H9 (cell line): ENCODE measurements at regions not wholly inside any gene's neighbourhood (a gene's known extent, or its start where the extent isn't known, plus 50 kb on each side); places are given as distances from the start of the nearest gene placed in this dataset.

Experiments
- DNase-seq: peaks from one replicate; pipeline ENCODE4 v3.0.0-alpha.2; 2017
- H2AFZ ChIP-seq: one replicate; pipeline ENCODE4 v1.6.1; 2013; ENCODE audit warnings: mild to moderate bottlenecking, low read length, control low read depth, moderate library complexity
- H2AK5ac ChIP-seq: 2 replicates; pipeline ENCODE4 v1.6.1; 2013; ENCODE audit warnings: low read length, control low read depth, mixed read lengths; ENCODE audit not compliant: insufficient read length
- H2BK120ac ChIP-seq: one replicate; pipeline ENCODE4 v1.6.1; 2013; ENCODE audit warnings: low read depth, mild to moderate bottlenecking, low read length, control low read depth, inconsistent platforms; ENCODE audit not compliant: poor library complexity, severe bottlenecking
- H2BK12ac ChIP-seq: 2 replicates; pipeline ENCODE4 v1.6.1; 2013; ENCODE audit warnings: low read length, control low read depth, mixed read lengths, low read depth; ENCODE audit not compliant: insufficient read length
- H2BK15ac ChIP-seq: 2 replicates; pipeline ENCODE4 v1.6.1; 2013; ENCODE audit warnings: low read depth, low read length, control low read depth
- H2BK20ac ChIP-seq: one replicate; pipeline ENCODE4 v1.6.1; 2013; ENCODE audit warnings: low read depth, mild to moderate bottlenecking, low read length, control low read depth, inconsistent platforms; ENCODE audit not compliant: poor library complexity, severe bottlenecking
- H2BK5ac ChIP-seq: 2 replicates; pipeline ENCODE4 v1.6.1; 2013; ENCODE audit warnings: low read length, control low read depth, mixed read lengths; ENCODE audit not compliant: insufficient read length
- H3K14ac ChIP-seq: 2 replicates; pipeline ENCODE4 v1.6.1; 2013; ENCODE audit warnings: low read length, control low read depth; ENCODE audit not compliant: insufficient read depth
- H3K18ac ChIP-seq: 2 replicates; pipeline ENCODE4 v1.6.1; 2013; ENCODE audit warnings: low read depth, mild to moderate bottlenecking, mixed read lengths, low read length, control low read depth; ENCODE audit not compliant: insufficient read length
- H3K23ac ChIP-seq: 2 replicates; pipeline ENCODE4 v1.6.1; 2013; ENCODE audit warnings: low read length, control low read depth, mixed read lengths, low read depth; ENCODE audit not compliant: insufficient read length
- H3K23me2 ChIP-seq: 2 replicates; pipeline ENCODE4 v1.6.1; 2013; ENCODE audit warnings: low read depth, mild to moderate bottlenecking, mixed read lengths, low read length, control low read depth; ENCODE audit not compliant: insufficient read length, poor library complexity, severe bottlenecking
- H3K27ac ChIP-seq: 2 replicates; pipeline ENCODE4 v1.5.1; 2013; ENCODE audit warnings: low read length, control low read depth, mixed read lengths, low read depth; ENCODE audit not compliant: insufficient read length
- H3K27me3 ChIP-seq: 2 replicates; pipeline ENCODE4 v1.6.1; 2013; ENCODE audit warnings: low read length, control low read depth, inconsistent platforms; ENCODE audit not compliant: insufficient read depth
- H3K4ac ChIP-seq: 2 replicates; pipeline ENCODE4 v1.6.1; 2013; ENCODE audit warnings: low read depth, mild to moderate bottlenecking, control low read depth, inconsistent platforms, low read length, moderate library complexity
- H3K4me1 ChIP-seq: 2 replicates; pipeline ENCODE4 v1.6.1; 2013; ENCODE audit warnings: low read length, control low read depth, inconsistent platforms; ENCODE audit not compliant: insufficient read depth
- H3K4me2 ChIP-seq: 2 replicates; pipeline ENCODE4 v1.6.1; 2013; ENCODE audit warnings: low read length, control low read depth, mixed read lengths; ENCODE audit not compliant: insufficient read length, insufficient read depth
- H3K56ac ChIP-seq: 2 replicates; pipeline ENCODE4 v1.6.1; 2013; ENCODE audit warnings: low read depth, mild to moderate bottlenecking, mixed read lengths, low read length, control low read depth; ENCODE audit not compliant: insufficient read length
- H3K79me1 ChIP-seq: 2 replicates; pipeline ENCODE4 v1.6.1; 2013; ENCODE audit warnings: low read depth, mild to moderate bottlenecking, moderate library complexity, low read length, control low read depth, inconsistent platforms; ENCODE audit not compliant: insufficient read depth, poor library complexity, severe bottlenecking
- H3K79me2 ChIP-seq: 2 replicates; pipeline ENCODE4 v1.6.1; 2013; ENCODE audit warnings: low read length, control low read depth, inconsistent platforms; ENCODE audit not compliant: insufficient read depth
- H3K9ac ChIP-seq: 2 replicates; pipeline ENCODE4 v1.6.1; 2013; ENCODE audit warnings: low read length, control low read depth, mixed read lengths; ENCODE audit not compliant: insufficient read length; ENCODE audit errors: extremely low read depth
- H3K9me3 ChIP-seq: one replicate; pipeline ENCODE4 v1.6.1; 2013; ENCODE audit warnings: low read depth, low read length, inconsistent platforms; ENCODE audit not compliant: control insufficient read depth
- H3T11ph ChIP-seq: one replicate; pipeline ENCODE4 v1.6.1; 2013; ENCODE audit warnings: mild to moderate bottlenecking, low read length, control low read depth, inconsistent platforms
- H4K20me1 ChIP-seq: one replicate; pipeline ENCODE4 v1.6.1; 2013; ENCODE audit not compliant: control insufficient read depth, insufficient read length, insufficient read depth
- H4K5ac ChIP-seq: 2 replicates; pipeline ENCODE4 v1.6.1; 2013; ENCODE audit warnings: low read depth, mild to moderate bottlenecking, mixed read lengths, low read length, control low read depth; ENCODE audit not compliant: insufficient read length
- H4K8ac ChIP-seq: replicated peaks from 2 replicates; pipeline ENCODE4 v1.6.1; 2013; ENCODE audit warnings: low read length, control low read depth, mixed read lengths, low read depth; ENCODE audit not compliant: insufficient read length
- H4K91ac ChIP-seq: 2 replicates; pipeline ENCODE4 v1.6.1; 2013; ENCODE audit warnings: low read depth, mild to moderate bottlenecking, moderate library complexity, mixed read lengths, low read length, control low read depth; ENCODE audit not compliant: insufficient read length
- H3K27ac Mint-ChIP-seq, 3 experiments: 2 replicates in 2 of 3; 3 replicates in 1 of 3; pipeline ENCODE4 v1.8.0; 2020 to 2021; ENCODE audit warnings: mixed read lengths in 3 of 3, mild to moderate bottlenecking in 1 of 3, moderate library complexity in 1 of 3
- H3K27me3 Mint-ChIP-seq: 2 replicates; pipeline ENCODE4 v1.8.0; 2021; ENCODE audit warnings: low read depth, mild to moderate bottlenecking, moderate library complexity, mixed read lengths
- H3K36me3 Mint-ChIP-seq, 3 experiments: 2 replicates in 2 of 3; 3 replicates in 1 of 3; pipeline ENCODE4 v1.8.0; 2020 to 2021; ENCODE audit warnings: low read depth in 3 of 3, mixed read lengths in 3 of 3; ENCODE audit not compliant: insufficient read depth in 1 of 3
- H3K4me1 Mint-ChIP-seq, 2 experiments: 2 replicates each; pipeline ENCODE4 v1.8.0; 2020; ENCODE audit warnings: mixed read lengths in 2 of 2
- H3K4me3 Mint-ChIP-seq, 2 experiments: 2 replicates in 1 of 2; 3 replicates in 1 of 2; pipeline ENCODE4 v1.8.0; 2020 to 2021; ENCODE audit warnings: mild to moderate bottlenecking in 2 of 2, mixed read lengths in 2 of 2, moderate library complexity in 1 of 2
- H3K9me3 Mint-ChIP-seq, 2 experiments: 2 replicates in 1 of 2; 3 replicates in 1 of 2; pipeline ENCODE4 v1.8.0; 2020; ENCODE audit warnings: mild to moderate bottlenecking in 2 of 2, mixed read lengths in 2 of 2, moderate library complexity in 1 of 2
- WGBS: extraction: QIAGEN DNeasy Blood & Tissue Kit; methylation state at CpG from one replicate; pipeline ENCODE4 v1.1.7; 2013; ENCODE audit warnings: missing lambda C conversion rate, low lambda C conversion rate, mixed read lengths; ENCODE audit not compliant: insufficient read length; ENCODE audit errors: extremely low coverage; 5-methylcytosine and 5-hydroxymethylcytosine counted together
- TF ChIP-seq, protein P1 (sequence below): fragments of 200-600 bp; sonication (generic); conservative IDR thresholded peaks from 3 replicates; pipeline ENCODE4 v1.8.0; 2021; ENCODE audit warnings: antibody characterized with exemption, mild to moderate bottlenecking

DNA sequence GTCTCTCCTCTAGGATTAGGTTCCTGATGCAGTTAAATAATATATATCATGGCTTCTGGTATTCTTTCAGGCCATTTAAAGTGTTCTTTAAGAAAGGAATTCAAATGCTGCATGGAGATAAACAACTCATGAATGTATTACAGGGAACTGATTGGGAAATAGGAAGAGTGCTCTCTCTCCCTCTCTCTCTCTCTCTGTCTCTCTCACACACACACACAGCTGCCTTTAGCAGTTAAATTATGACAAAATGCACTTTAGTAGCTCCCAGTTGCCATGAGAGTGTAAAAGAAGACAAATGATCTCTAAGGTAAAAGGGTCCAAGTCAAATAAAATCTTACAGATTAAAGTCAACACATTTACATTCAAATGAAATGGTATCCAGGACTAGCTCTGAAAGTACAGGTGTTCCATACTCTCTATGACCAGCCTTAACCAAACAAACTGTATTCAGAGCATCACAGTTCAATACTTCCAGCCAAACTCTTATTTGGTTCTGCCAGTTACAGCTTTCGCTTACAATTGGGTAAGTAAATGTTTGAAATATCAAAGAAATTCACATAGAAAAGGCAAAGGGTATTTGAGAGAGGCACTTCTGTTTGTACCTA is 94.7 kb upstream of the CXXC4 start:
- no peaks in the 10 kb centered on the region for H3K27me3 ChIP-seq
- no peak overlapping the region for H4K5ac ChIP-seq
- H2AK5ac ChIP-seq = no peak overlapping the region
- H2BK20ac ChIP-seq = no peak overlapping the region
- H3K18ac ChIP-seq = no peak overlapping the region
- H2BK15ac ChIP-seq = no peak overlapping the region
- no peaks in the 10 kb centered on the region for H3K79me1 ChIP-seq
- H2BK12ac ChIP-seq = no peak overlapping the region
- no peak overlapping the region for H3K27ac ChIP-seq
- H3K79me2 ChIP-seq = no peaks in the 10 kb centered on the region
- H2BK120ac ChIP-seq = no peak overlapping the region
- no peak overlapping the region for H3K14ac ChIP-seq
- no peaks in the 10 kb centered on the region for H3K9me3 ChIP-seq
- Mint-ChIP-seq H3K27ac (no peak overlapping the region), H3K27me3 (no peaks in the 10 kb centered on the region), H3K9me3 (no peaks in the 10 kb centered on the region), H3K36me3 (no peaks in the 10 kb centered on the region; a peak in 1 of 7 replicates), H3K4me3 (no peak overlapping the region), H3K4me1 (peaks cover 28% of the 10 kb centered on the region in 2 experiments)
- H2BK5ac ChIP-seq = no peak overlapping the region
- H4K20me1 ChIP-seq = no peaks in the 10 kb centered on the region
- no peaks in the 10 kb centered on the region for H3K23me2 ChIP-seq
- no peak overlapping the region for H3T11ph ChIP-seq
- TF ChIP-seq, protein P1, sequence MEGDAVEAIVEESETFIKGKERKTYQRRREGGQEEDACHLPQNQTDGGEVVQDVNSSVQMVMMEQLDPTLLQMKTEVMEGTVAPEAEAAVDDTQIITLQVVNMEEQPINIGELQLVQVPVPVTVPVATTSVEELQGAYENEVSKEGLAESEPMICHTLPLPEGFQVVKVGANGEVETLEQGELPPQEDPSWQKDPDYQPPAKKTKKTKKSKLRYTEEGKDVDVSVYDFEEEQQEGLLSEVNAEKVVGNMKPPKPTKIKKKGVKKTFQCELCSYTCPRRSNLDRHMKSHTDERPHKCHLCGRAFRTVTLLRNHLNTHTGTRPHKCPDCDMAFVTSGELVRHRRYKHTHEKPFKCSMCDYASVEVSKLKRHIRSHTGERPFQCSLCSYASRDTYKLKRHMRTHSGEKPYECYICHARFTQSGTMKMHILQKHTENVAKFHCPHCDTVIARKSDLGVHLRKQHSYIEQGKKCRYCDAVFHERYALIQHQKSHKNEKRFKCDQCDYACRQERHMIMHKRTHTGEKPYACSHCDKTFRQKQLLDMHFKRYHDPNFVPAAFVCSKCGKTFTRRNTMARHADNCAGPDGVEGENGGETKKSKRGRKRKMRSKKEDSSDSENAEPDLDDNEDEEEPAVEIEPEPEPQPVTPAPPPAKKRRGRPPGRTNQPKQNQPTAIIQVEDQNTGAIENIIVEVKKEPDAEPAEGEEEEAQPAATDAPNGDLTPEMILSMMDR = no peak
- no peak overlapping the region for H3K56ac ChIP-seq
- no peak overlapping the region for H4K91ac ChIP-seq
- H3K4me1 ChIP-seq = no peaks in the 10 kb centered on the region; the same call in 1 of the 2 replicates
- no peak overlapping the region for H3K4ac ChIP-seq
- no CpG with 5 or more reads among the region's 1 CpG for WGBS
- no peak overlapping the region for H3K9ac ChIP-seq
- no peak overlapping the region for H2AFZ ChIP-seq
- H4K8ac ChIP-seq = no peak overlapping the region
- H3K23ac ChIP-seq = no peak overlapping the region
- no peak for DNase-seq
- no peak overlapping the region for H3K4me2 ChIP-seq
